Uterus (tissue), 2 donors: ENCODE measurements at regions not wholly inside any gene's neighbourhood (a gene's known extent, or its start where the extent isn't known, plus 50 kb on each side); places are given as distances from the start of the nearest gene placed in this dataset.

Experiments
- POLR2A ChIP-seq, 2 donors: fragments of 450-650 bp; IDR thresholded peaks; one replicate each; pipeline ENCODE4 v1.6.1; 2016; ENCODE audit warnings: antibody characterized with exemption in 2 of 2, mild to moderate bottlenecking in 1 of 2, moderate library complexity in 1 of 2
- TF ChIP-seq, protein P1 (sequence below), 4 experiments: fragments of 200-600 bp in 2 of 4; fragments of 450-650 bp in 2 of 4; sonication (generic) in 2 of 4; IDR thresholded peaks; one replicate each; pipeline ENCODE4 v1.5.1; 2016 to 2019; ENCODE audit warnings: antibody characterized with exemption in 4 of 4, mild to moderate bottlenecking in 2 of 4, moderate library complexity in 1 of 4

DNA sequence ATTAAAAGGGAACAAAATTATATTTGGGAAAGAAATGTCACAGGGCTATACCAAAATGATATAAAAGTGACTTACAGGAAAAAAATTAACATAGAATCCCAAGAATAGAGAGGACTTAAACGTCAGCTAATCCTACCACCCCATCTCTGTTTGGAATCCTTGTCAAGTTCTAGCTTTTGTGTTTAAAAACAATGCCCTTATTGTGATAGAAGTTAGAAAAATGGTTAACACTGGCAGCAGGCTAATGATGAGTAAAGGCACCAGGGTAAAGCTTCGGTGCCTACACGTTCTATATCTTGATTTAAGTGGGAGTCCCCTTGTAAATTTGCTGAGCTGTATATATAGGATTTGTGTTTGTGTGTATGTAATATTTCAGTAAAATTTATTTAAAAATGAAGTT is 453.3 kb upstream of the TENM4 start:
- TF ChIP-seq, protein P1, sequence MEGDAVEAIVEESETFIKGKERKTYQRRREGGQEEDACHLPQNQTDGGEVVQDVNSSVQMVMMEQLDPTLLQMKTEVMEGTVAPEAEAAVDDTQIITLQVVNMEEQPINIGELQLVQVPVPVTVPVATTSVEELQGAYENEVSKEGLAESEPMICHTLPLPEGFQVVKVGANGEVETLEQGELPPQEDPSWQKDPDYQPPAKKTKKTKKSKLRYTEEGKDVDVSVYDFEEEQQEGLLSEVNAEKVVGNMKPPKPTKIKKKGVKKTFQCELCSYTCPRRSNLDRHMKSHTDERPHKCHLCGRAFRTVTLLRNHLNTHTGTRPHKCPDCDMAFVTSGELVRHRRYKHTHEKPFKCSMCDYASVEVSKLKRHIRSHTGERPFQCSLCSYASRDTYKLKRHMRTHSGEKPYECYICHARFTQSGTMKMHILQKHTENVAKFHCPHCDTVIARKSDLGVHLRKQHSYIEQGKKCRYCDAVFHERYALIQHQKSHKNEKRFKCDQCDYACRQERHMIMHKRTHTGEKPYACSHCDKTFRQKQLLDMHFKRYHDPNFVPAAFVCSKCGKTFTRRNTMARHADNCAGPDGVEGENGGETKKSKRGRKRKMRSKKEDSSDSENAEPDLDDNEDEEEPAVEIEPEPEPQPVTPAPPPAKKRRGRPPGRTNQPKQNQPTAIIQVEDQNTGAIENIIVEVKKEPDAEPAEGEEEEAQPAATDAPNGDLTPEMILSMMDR (IDR thresholded peaks at IDR 0.05), result no peak
- TF ChIP-seq POLR2A (IDR thresholded peaks at IDR 0.05), result no peak
